H9 (cell line): ENCODE measurements at regions not wholly inside any gene's neighbourhood (a gene's known extent, or its start where the extent isn't known, plus 50 kb on each side); places are given as distances from the start of the nearest gene placed in this dataset.

Experiments
- DNase-seq: peaks from one replicate; pipeline ENCODE4 v3.0.0-alpha.2; 2017
- H2AFZ ChIP-seq: one replicate; pipeline ENCODE4 v1.6.1; 2013; ENCODE audit warnings: mild to moderate bottlenecking, low read length, control low read depth, moderate library complexity
- H2AK5ac ChIP-seq: 2 replicates; pipeline ENCODE4 v1.6.1; 2013; ENCODE audit warnings: low read length, control low read depth, mixed read lengths; ENCODE audit not compliant: insufficient read length
- H2BK120ac ChIP-seq: one replicate; pipeline ENCODE4 v1.6.1; 2013; ENCODE audit warnings: low read depth, mild to moderate bottlenecking, low read length, control low read depth, inconsistent platforms; ENCODE audit not compliant: poor library complexity, severe bottlenecking
- H2BK12ac ChIP-seq: 2 replicates; pipeline ENCODE4 v1.6.1; 2013; ENCODE audit warnings: low read length, control low read depth, mixed read lengths, low read depth; ENCODE audit not compliant: insufficient read length
- H2BK15ac ChIP-seq: 2 replicates; pipeline ENCODE4 v1.6.1; 2013; ENCODE audit warnings: low read depth, low read length, control low read depth
- H2BK20ac ChIP-seq: one replicate; pipeline ENCODE4 v1.6.1; 2013; ENCODE audit warnings: low read depth, mild to moderate bottlenecking, low read length, control low read depth, inconsistent platforms; ENCODE audit not compliant: poor library complexity, severe bottlenecking
- H2BK5ac ChIP-seq: 2 replicates; pipeline ENCODE4 v1.6.1; 2013; ENCODE audit warnings: low read length, control low read depth, mixed read lengths; ENCODE audit not compliant: insufficient read length
- H3K14ac ChIP-seq: 2 replicates; pipeline ENCODE4 v1.6.1; 2013; ENCODE audit warnings: low read length, control low read depth; ENCODE audit not compliant: insufficient read depth
- H3K18ac ChIP-seq: 2 replicates; pipeline ENCODE4 v1.6.1; 2013; ENCODE audit warnings: low read depth, mild to moderate bottlenecking, mixed read lengths, low read length, control low read depth; ENCODE audit not compliant: insufficient read length
- H3K23ac ChIP-seq: 2 replicates; pipeline ENCODE4 v1.6.1; 2013; ENCODE audit warnings: low read length, control low read depth, mixed read lengths, low read depth; ENCODE audit not compliant: insufficient read length
- H3K23me2 ChIP-seq: 2 replicates; pipeline ENCODE4 v1.6.1; 2013; ENCODE audit warnings: low read depth, mild to moderate bottlenecking, mixed read lengths, low read length, control low read depth; ENCODE audit not compliant: insufficient read length, poor library complexity, severe bottlenecking
- H3K27ac ChIP-seq: 2 replicates; pipeline ENCODE4 v1.5.1; 2013; ENCODE audit warnings: low read length, control low read depth, mixed read lengths, low read depth; ENCODE audit not compliant: insufficient read length
- H3K27me3 ChIP-seq: 2 replicates; pipeline ENCODE4 v1.6.1; 2013; ENCODE audit warnings: low read length, control low read depth, inconsistent platforms; ENCODE audit not compliant: insufficient read depth
- H3K4ac ChIP-seq: 2 replicates; pipeline ENCODE4 v1.6.1; 2013; ENCODE audit warnings: low read depth, mild to moderate bottlenecking, control low read depth, inconsistent platforms, low read length, moderate library complexity
- H3K4me1 ChIP-seq: 2 replicates; pipeline ENCODE4 v1.6.1; 2013; ENCODE audit warnings: low read length, control low read depth, inconsistent platforms; ENCODE audit not compliant: insufficient read depth
- H3K4me2 ChIP-seq: 2 replicates; pipeline ENCODE4 v1.6.1; 2013; ENCODE audit warnings: low read length, control low read depth, mixed read lengths; ENCODE audit not compliant: insufficient read length, insufficient read depth
- H3K56ac ChIP-seq: 2 replicates; pipeline ENCODE4 v1.6.1; 2013; ENCODE audit warnings: low read depth, mild to moderate bottlenecking, mixed read lengths, low read length, control low read depth; ENCODE audit not compliant: insufficient read length
- H3K79me1 ChIP-seq: 2 replicates; pipeline ENCODE4 v1.6.1; 2013; ENCODE audit warnings: low read depth, mild to moderate bottlenecking, moderate library complexity, low read length, control low read depth, inconsistent platforms; ENCODE audit not compliant: insufficient read depth, poor library complexity, severe bottlenecking
- H3K79me2 ChIP-seq: 2 replicates; pipeline ENCODE4 v1.6.1; 2013; ENCODE audit warnings: low read length, control low read depth, inconsistent platforms; ENCODE audit not compliant: insufficient read depth
- H3K9ac ChIP-seq: 2 replicates; pipeline ENCODE4 v1.6.1; 2013; ENCODE audit warnings: low read length, control low read depth, mixed read lengths; ENCODE audit not compliant: insufficient read length; ENCODE audit errors: extremely low read depth
- H3K9me3 ChIP-seq: one replicate; pipeline ENCODE4 v1.6.1; 2013; ENCODE audit warnings: low read depth, low read length, inconsistent platforms; ENCODE audit not compliant: control insufficient read depth
- H3T11ph ChIP-seq: one replicate; pipeline ENCODE4 v1.6.1; 2013; ENCODE audit warnings: mild to moderate bottlenecking, low read length, control low read depth, inconsistent platforms
- H4K20me1 ChIP-seq: one replicate; pipeline ENCODE4 v1.6.1; 2013; ENCODE audit not compliant: control insufficient read depth, insufficient read length, insufficient read depth
- H4K5ac ChIP-seq: 2 replicates; pipeline ENCODE4 v1.6.1; 2013; ENCODE audit warnings: low read depth, mild to moderate bottlenecking, mixed read lengths, low read length, control low read depth; ENCODE audit not compliant: insufficient read length
- H4K8ac ChIP-seq: replicated peaks from 2 replicates; pipeline ENCODE4 v1.6.1; 2013; ENCODE audit warnings: low read length, control low read depth, mixed read lengths, low read depth; ENCODE audit not compliant: insufficient read length
- H4K91ac ChIP-seq: 2 replicates; pipeline ENCODE4 v1.6.1; 2013; ENCODE audit warnings: low read depth, mild to moderate bottlenecking, moderate library complexity, mixed read lengths, low read length, control low read depth; ENCODE audit not compliant: insufficient read length
- H3K27ac Mint-ChIP-seq, 3 experiments: 2 replicates in 2 of 3; 3 replicates in 1 of 3; pipeline ENCODE4 v1.8.0; 2020 to 2021; ENCODE audit warnings: mixed read lengths in 3 of 3, mild to moderate bottlenecking in 1 of 3, moderate library complexity in 1 of 3
- H3K27me3 Mint-ChIP-seq: 2 replicates; pipeline ENCODE4 v1.8.0; 2021; ENCODE audit warnings: low read depth, mild to moderate bottlenecking, moderate library complexity, mixed read lengths
- H3K36me3 Mint-ChIP-seq, 3 experiments: 2 replicates in 2 of 3; 3 replicates in 1 of 3; pipeline ENCODE4 v1.8.0; 2020 to 2021; ENCODE audit warnings: low read depth in 3 of 3, mixed read lengths in 3 of 3; ENCODE audit not compliant: insufficient read depth in 1 of 3
- H3K4me1 Mint-ChIP-seq, 2 experiments: 2 replicates each; pipeline ENCODE4 v1.8.0; 2020; ENCODE audit warnings: mixed read lengths in 2 of 2
- H3K4me3 Mint-ChIP-seq, 2 experiments: 2 replicates in 1 of 2; 3 replicates in 1 of 2; pipeline ENCODE4 v1.8.0; 2020 to 2021; ENCODE audit warnings: mild to moderate bottlenecking in 2 of 2, mixed read lengths in 2 of 2, moderate library complexity in 1 of 2
- H3K9me3 Mint-ChIP-seq, 2 experiments: 2 replicates in 1 of 2; 3 replicates in 1 of 2; pipeline ENCODE4 v1.8.0; 2020; ENCODE audit warnings: mild to moderate bottlenecking in 2 of 2, mixed read lengths in 2 of 2, moderate library complexity in 1 of 2
- whole genome bisulfite sequencing: extraction: QIAGEN DNeasy Blood & Tissue Kit; methylation state at CpG from one replicate; pipeline ENCODE4 v1.1.7; 2013; ENCODE audit warnings: missing lambda C conversion rate, low lambda C conversion rate, mixed read lengths; ENCODE audit not compliant: insufficient read length; ENCODE audit errors: extremely low coverage; 5-methylcytosine and 5-hydroxymethylcytosine counted together
- TF ChIP-seq, protein P1 (sequence below): fragments of 200-600 bp; sonication (generic); conservative IDR thresholded peaks from 3 replicates; pipeline ENCODE4 v1.8.0; 2021; ENCODE audit warnings: antibody characterized with exemption, mild to moderate bottlenecking

DNA sequence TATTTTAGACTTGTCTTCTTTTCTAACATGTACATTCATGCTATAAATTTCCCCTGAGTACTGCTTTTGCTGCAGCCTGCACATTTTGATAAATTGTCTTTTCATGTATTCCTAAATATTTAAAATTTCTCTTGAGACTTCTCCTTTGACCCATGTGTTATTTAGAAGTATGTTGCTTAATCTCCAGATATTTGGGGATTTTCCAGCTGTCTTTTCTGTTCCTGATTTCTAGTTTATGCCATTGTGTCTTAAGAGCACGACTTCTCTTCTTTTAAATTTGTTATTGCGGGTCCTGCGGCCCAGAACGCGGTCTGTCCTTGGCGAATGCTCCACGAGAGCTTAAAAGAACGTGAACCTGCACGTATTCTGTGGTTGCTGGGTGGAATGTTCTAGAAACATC lies 136.4 kb downstream of the KIF26A start:
- Histone ChIP-seq H3K27ac (no peak overlapping the region), H2AFZ (no peak overlapping the region), H3K23me2 (no peaks in the 10 kb centered on the region), H3K23ac (no peak overlapping the region), H4K5ac (no peak overlapping the region), H3K9ac (no peak overlapping the region), H3K4me2 (no peak overlapping the region), H4K20me1 (no peaks in the 10 kb centered on the region), H3K14ac (no peak overlapping the region), H4K8ac (no peak overlapping the region), H3K56ac (no peak overlapping the region), H2BK20ac (no peak overlapping the region), H2AK5ac (no peak overlapping the region), H4K91ac (no peak overlapping the region), H3K79me2 (no peaks in the 10 kb centered on the region), H3K18ac (no peak overlapping the region), H3K27me3 (no peaks in the 10 kb centered on the region), H2BK12ac (no peak overlapping the region), H2BK5ac (no peak overlapping the region), H3K9me3 (no peaks in the 10 kb centered on the region), H3K79me1 (no peaks in the 10 kb centered on the region), H3K4ac (no peak overlapping the region), H2BK15ac (no peak overlapping the region), H2BK120ac (no peak overlapping the region), H3T11ph (no peak overlapping the region), H3K4me1 (no peaks in the 10 kb centered on the region)
- H3K27me3 Mint-ChIP-seq, result peaks cover 22% of the 10 kb centered on the region
- H3K4me1 Mint-ChIP-seq, result peaks cover 7 to 12% of the 10 kb centered on the region in 2 experiments
- DNase-seq, result no peak
- peaks cover 4% of the 10 kb centered on the region in 2 experiments; a peak in 4 of 5 replicates for H3K9me3 Mint-ChIP-seq
- H3K4me3 Mint-ChIP-seq, result no peak overlapping the region
- H3K27ac Mint-ChIP-seq, result no peak overlapping the region
- H3K36me3 Mint-ChIP-seq, result no peaks in the 10 kb centered on the region; a peak in 1 of 7 replicates
- WGBS, result no CpG with 5 or more reads among the region's 9 CpGs
- TF ChIP-seq, protein P1, sequence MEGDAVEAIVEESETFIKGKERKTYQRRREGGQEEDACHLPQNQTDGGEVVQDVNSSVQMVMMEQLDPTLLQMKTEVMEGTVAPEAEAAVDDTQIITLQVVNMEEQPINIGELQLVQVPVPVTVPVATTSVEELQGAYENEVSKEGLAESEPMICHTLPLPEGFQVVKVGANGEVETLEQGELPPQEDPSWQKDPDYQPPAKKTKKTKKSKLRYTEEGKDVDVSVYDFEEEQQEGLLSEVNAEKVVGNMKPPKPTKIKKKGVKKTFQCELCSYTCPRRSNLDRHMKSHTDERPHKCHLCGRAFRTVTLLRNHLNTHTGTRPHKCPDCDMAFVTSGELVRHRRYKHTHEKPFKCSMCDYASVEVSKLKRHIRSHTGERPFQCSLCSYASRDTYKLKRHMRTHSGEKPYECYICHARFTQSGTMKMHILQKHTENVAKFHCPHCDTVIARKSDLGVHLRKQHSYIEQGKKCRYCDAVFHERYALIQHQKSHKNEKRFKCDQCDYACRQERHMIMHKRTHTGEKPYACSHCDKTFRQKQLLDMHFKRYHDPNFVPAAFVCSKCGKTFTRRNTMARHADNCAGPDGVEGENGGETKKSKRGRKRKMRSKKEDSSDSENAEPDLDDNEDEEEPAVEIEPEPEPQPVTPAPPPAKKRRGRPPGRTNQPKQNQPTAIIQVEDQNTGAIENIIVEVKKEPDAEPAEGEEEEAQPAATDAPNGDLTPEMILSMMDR, result no peak
